ENCODE measurements at regions not wholly inside any gene's neighbourhood (a gene's known extent, or its start where the extent isn't known, plus 50 kb on each side); places are given as distances from the start of the nearest gene placed in this dataset.

- FAIRE-seq: no peak
Measured at GRCh38 chr9:84447305-84447704, 106.7 kb upstream of the SLC28A3 start.

More at GRCh38 chr9:84447305-84447704, 106.7 kb upstream of the SLC28A3 start:
- H3K23me2 ChIP-seq (ENCODE audit: low read depth, low read length): no peaks in the 10 kb centered on the region
- H2BK120ac ChIP-seq (replicated peaks; ENCODE audit: low read depth, low read length): no peak overlapping the region
- H2BK5ac ChIP-seq (ENCODE audit: low read depth, low read length): no peak overlapping the region
- WGBS, 2 experiments (ENCODE audit: extremely low coverage in 1 of 2, insufficient coverage in 1 of 2, insufficient read length in 1 of 2, insufficient replicate concordance in 2 of 2, low coverage in 1 of 2, low lambda C conversion rate in 2 of 2, missing lambda C conversion rate in 1 of 2): 97% methylated on average over 2 of the region's 2 CpGs; no CpG with 5 or more reads in 1 of the 2 experiments
- H3K23ac ChIP-seq (ENCODE audit: insufficient read length): no peak overlapping the region
- H3K56ac ChIP-seq (replicated peaks; ENCODE audit: insufficient read length, low read depth, low read length): no peak overlapping the region
- no peak overlapping the region for H2AK5ac ChIP-seq (ENCODE audit: low read depth, low read length)
- H4K91ac ChIP-seq (replicated peaks; ENCODE audit: insufficient read length, low read length): no peak overlapping the region
- POLR2A ChIA-PET (ENCODE audit: partially characterized antibody): no interaction called here
- no peak for DNase-seq (ENCODE audit: low read depth in 1 of 2, low spot score in 2 of 2)
- no peaks in the 10 kb centered on the region for H4K20me1 ChIP-seq (replicated peaks in 1 of 2; ENCODE audit: control insufficient read depth in 1 of 2, insufficient read depth in 2 of 2, low read length in 2 of 2)
- H4K8ac ChIP-seq (ENCODE audit: extremely low read depth, insufficient read depth, low read length): no peak overlapping the region
- H4K5ac ChIP-seq (ENCODE audit: insufficient read length, low read depth, low read length): no peak overlapping the region
- no peak overlapping the region for H3K18ac ChIP-seq (ENCODE audit: extremely low read depth, low read length)
- H3K79me1 ChIP-seq (ENCODE audit: low read depth, low read length): no peaks in the 10 kb centered on the region
- H3K4me3 ChIP-seq (ENCODE audit: extremely low read depth in 1 of 4, insufficient read depth in 2 of 4, low read depth in 3 of 4, low read length in 4 of 4): no peak overlapping the region
- no peak overlapping the region for H2BK12ac ChIP-seq (ENCODE audit: low read depth, low read length)
- no peak overlapping the region for H3K9ac ChIP-seq (replicated peaks in 1 of 4; ENCODE audit: extremely low read depth in 1 of 4, low read depth in 3 of 4, low read length in 3 of 4)
- H3K79me2 ChIP-seq (ENCODE audit: control insufficient read depth in 1 of 2, insufficient read depth in 2 of 2, low read length in 2 of 2): no peaks in the 10 kb centered on the region
- H3K9me3 ChIP-seq (ENCODE audit: insufficient read depth in 2 of 2, low read depth in 1 of 2, low read length in 1 of 2): no peaks in the 10 kb centered on the region
- H3K36me3 ChIP-seq (ENCODE audit: control insufficient read depth in 2 of 4, insufficient read depth in 4 of 4, low read length in 3 of 4): no peaks in the 10 kb centered on the region
- H2AFZ ChIP-seq (ENCODE audit: low read length): no peak overlapping the region
- TF ChIP-seq RXRA (IDR thresholded peaks at IDR 0.05; ENCODE audit: insufficient read depth, low read depth, low read length): no peak
- no peak overlapping the region for H2BK20ac ChIP-seq (ENCODE audit: low read length)
- CTCF ChIA-PET (ENCODE audit: partially characterized antibody): interaction anchor here (1.3 kb wide), 1 partner anchor 696 kb away, joined by 4 read pairs; no protein-coding TSS in a partner anchor
- peaks cover 0 to 1% (median 0%) of the 10 kb centered on the region in 4 experiments; a peak in 1 of 7 replicates for H3K4me1 ChIP-seq (replicated peaks in 1 of 4; ENCODE audit: control insufficient read depth in 3 of 4, insufficient read depth in 4 of 4, low read length in 3 of 4)
- H3K4ac ChIP-seq (replicated peaks; ENCODE audit: insufficient read length, low read depth, low read length): no peak overlapping the region
- H3K27ac ChIP-seq (ENCODE audit: low read depth, low read length): no peak overlapping the region
- H3K4me2 ChIP-seq (ENCODE audit: insufficient read depth in 1 of 2, low read depth in 2 of 2, low read length in 2 of 2): no peak overlapping the region
- H3K27me3 ChIP-seq (replicated peaks in 1 of 4; ENCODE audit: control insufficient read depth in 3 of 4, extremely low read depth in 1 of 4, insufficient read depth in 3 of 4, low read length in 3 of 4): no peaks in the 10 kb centered on the region
- H2BK15ac ChIP-seq (ENCODE audit: low read length): no peak overlapping the region
- H3K14ac ChIP-seq (ENCODE audit: insufficient read length): no peak overlapping the region

All from H1 (cell line).